Fibroblast of lung (primary cell): ENCODE measurements at regions not wholly inside any gene's neighbourhood (a gene's known extent, or its start where the extent isn't known, plus 50 kb on each side); places are given as distances from the start of the nearest gene placed in this dataset.

Source experiments
- DNase-seq, 2 donors: peaks; one replicate each; pipeline versions ENCODE4 v3.0.0 to v3.0.0-alpha.2; 2010; ENCODE audit warnings: low read depth in 2 of 2
- H2AFZ ChIP-seq: 2 replicates; pipeline ENCODE4 v1.5.1; 2012; ENCODE audit warnings: low read length, control low read depth, inconsistent platforms
- H3K27ac ChIP-seq: 2 replicates; pipeline ENCODE4 v1.5.1; 2011; ENCODE audit warnings: low read length, control low read depth; ENCODE audit not compliant: insufficient read depth
- H3K27me3 ChIP-seq: 2 replicates; pipeline ENCODE4 v1.5.1; 2011; ENCODE audit warnings: mild to moderate bottlenecking, low read length; ENCODE audit not compliant: control insufficient read depth, insufficient read depth
- H3K36me3 ChIP-seq: 2 replicates; pipeline ENCODE4 v1.5.1; 2011; ENCODE audit warnings: low read length; ENCODE audit not compliant: control insufficient read depth, insufficient read depth
- H3K4me1 ChIP-seq: 2 replicates; pipeline ENCODE4 v1.5.1; 2011; ENCODE audit warnings: low read length; ENCODE audit not compliant: control insufficient read depth, insufficient read depth; ENCODE audit errors: extremely low read depth
- H3K4me2 ChIP-seq: 2 replicates; pipeline ENCODE4 v1.5.1; 2011; ENCODE audit warnings: low read length, control low read depth; ENCODE audit not compliant: insufficient read depth; ENCODE audit errors: extremely low read depth
- H3K4me3 ChIP-seq, 4 experiments: fragments of 200-600 bp in 1 of 4; sonication (generic) in 1 of 4; replicated peaks in 1 of 4; 2 replicates each; pipeline ENCODE4 v1.5.1; 2011 to 2016; ENCODE audit warnings: low read length in 4 of 4, low read depth in 3 of 4, mild to moderate bottlenecking in 3 of 4, control low read depth in 2 of 4, inconsistent platforms in 1 of 4, mixed read lengths in 1 of 4; ENCODE audit not compliant: insufficient read depth in 1 of 4; ENCODE audit errors: control extremely low read depth in 1 of 4
- H3K79me2 ChIP-seq: 2 replicates; pipeline ENCODE4 v1.5.1; 2012; ENCODE audit warnings: mild to moderate bottlenecking, low read length, inconsistent platforms; ENCODE audit not compliant: control insufficient read depth, insufficient read depth
- H3K9ac ChIP-seq: 2 replicates; pipeline ENCODE4 v1.5.1; 2011; ENCODE audit warnings: mild to moderate bottlenecking, low read length, control low read depth; ENCODE audit not compliant: insufficient read depth
- H3K9me3 ChIP-seq: 2 replicates; pipeline ENCODE4 v1.5.1; 2012; ENCODE audit warnings: low read depth, low read length; ENCODE audit not compliant: control insufficient read depth, insufficient read depth
- H4K20me1 ChIP-seq: 2 replicates; pipeline ENCODE4 v1.5.1; 2011; ENCODE audit warnings: low read length; ENCODE audit not compliant: control insufficient read depth, insufficient read depth; ENCODE audit errors: extremely low read depth
- CTCF ChIP-seq, 2 donors: IDR thresholded peaks in 1 of 2; conservative IDR thresholded peaks in 1 of 2; 1 replicate in 1 of 2; 2 replicates in 1 of 2; pipeline ENCODE4 v1.5.1; 2011 to 2012; ENCODE audit warnings: low read length in 2 of 2, control low read depth in 1 of 2, inconsistent platforms in 1 of 2, low read depth in 1 of 2, mild to moderate bottlenecking in 1 of 2
- EZH2 ChIP-seq: IDR thresholded peaks from 2 replicates; pipeline ENCODE4 v1.5.1; 2012; ENCODE audit warnings: low read length, control low read depth, mild to moderate bottlenecking; ENCODE audit errors: missing control alignments

DNA sequence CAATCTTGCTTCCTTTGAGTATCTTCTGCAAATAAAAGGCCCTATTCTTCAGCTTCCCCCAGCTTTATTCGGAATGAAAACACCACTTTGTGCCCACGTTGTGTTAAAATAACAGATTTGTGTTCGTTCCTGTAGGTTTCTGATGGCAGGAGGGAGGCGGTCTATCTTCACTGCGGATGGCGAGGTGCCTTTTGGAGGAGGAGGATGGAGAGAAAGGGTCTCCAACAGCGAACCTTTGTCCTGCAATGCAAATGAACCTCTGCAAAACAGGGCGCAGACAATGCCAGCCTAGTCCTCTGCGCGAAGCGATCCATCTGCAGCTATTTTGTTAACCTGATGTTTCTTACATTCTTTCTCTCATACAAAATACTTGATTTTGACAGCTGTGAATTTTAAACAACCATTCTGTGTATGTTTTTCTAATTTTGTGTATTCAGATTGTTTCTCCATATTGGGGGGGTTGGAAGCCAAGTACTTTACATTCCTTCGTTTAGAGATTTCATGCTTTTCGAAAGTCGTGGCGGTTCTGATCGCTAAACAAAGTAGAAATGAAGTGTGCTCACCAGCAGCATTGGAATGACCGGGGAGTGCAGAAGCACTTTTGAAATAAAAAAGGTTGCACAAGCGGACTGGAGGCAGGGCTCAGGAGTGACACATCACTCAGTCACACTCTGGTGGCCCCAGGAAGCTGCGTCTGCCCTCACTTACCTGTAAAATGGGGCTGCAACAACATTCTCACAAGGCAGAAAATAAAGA, 279.0 kb upstream of the IRX5 start:
- no peak overlapping the region for H3K4me2 ChIP-seq
- H3K9ac ChIP-seq = no peak overlapping the region

DNA sequence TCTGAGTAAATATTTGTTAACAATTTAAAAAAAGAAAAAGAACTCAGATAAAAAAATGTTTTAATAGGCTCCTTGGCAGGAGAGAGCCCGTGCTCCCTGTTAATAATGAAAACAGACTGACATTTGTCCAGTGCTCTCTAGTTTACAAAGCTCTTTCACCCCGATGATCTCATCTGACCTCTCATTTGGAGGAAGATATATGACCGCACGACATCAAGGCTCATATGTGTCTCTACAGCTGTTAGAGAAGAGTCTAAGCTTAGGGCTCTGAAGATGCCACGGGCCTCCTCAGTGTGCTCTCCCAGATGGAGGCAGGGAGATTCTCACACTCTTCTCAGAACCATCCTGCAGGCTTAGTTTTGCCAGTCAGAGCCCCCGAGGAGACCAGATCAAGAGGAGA, 280.8 kb upstream of the IRX5 start:
- no peaks in the 10 kb centered on the region for H3K4me1 ChIP-seq
- no peaks in the 10 kb centered on the region for H4K20me1 ChIP-seq
- no peak overlapping the region for H3K9ac ChIP-seq
- no peaks in the 10 kb centered on the region for H3K36me3 ChIP-seq
- H3K9me3 ChIP-seq = no peaks in the 10 kb centered on the region
- no peak for DNase-seq
- TF ChIP-seq CTCF (conservative IDR thresholded peaks at IDR 0.05 in 1 of 2, IDR thresholded peaks at IDR 0.05 in 1 of 2; ENCODE audit: low read depth in 1 of 2, low read length in 2 of 2) (no peak), EZH2 (no peak)
- H2AFZ ChIP-seq = no peak overlapping the region
- H3K4me3 ChIP-seq = no peak overlapping the region
- no peaks in the 10 kb centered on the region for H3K79me2 ChIP-seq
- no peak overlapping the region for H3K27ac ChIP-seq
- no peak overlapping the region for H3K4me2 ChIP-seq
- H3K27me3 ChIP-seq = no peaks in the 10 kb centered on the region

More for the DNA sequence above, 279.0 kb upstream of the IRX5 start:
- Histone ChIP-seq H3K9me3 (no peaks in the 10 kb centered on the region), H2AFZ (no peak overlapping the region), H3K36me3 (no peaks in the 10 kb centered on the region), H3K27ac (no peak overlapping the region), H3K4me1 (no peaks in the 10 kb centered on the region), H3K27me3 (no peaks in the 10 kb centered on the region), H4K20me1 (no peaks in the 10 kb centered on the region), H3K4me3 (no peak overlapping the region), H3K79me2 (no peaks in the 10 kb centered on the region)
- DNase-seq = peak in 1 of 2 donors; percentile 23
- TF ChIP-seq EZH2 = no peak
- no peak for TF ChIP-seq CTCF (conservative IDR thresholded peaks at IDR 0.05 in 1 of 2, IDR thresholded peaks at IDR 0.05 in 1 of 2; ENCODE audit: low read depth in 1 of 2, low read length in 2 of 2)

GRCh38 chr16:54648575-54648974, 282.1 kb upstream of the IRX5 start:
- H3K27ac ChIP-seq = no peak overlapping the region
- H3K27me3 ChIP-seq = no peaks in the 10 kb centered on the region
- TF ChIP-seq EZH2 = no peak
- no peak for TF ChIP-seq CTCF (conservative IDR thresholded peaks at IDR 0.05 in 1 of 2, IDR thresholded peaks at IDR 0.05 in 1 of 2; ENCODE audit: low read depth in 1 of 2, low read length in 2 of 2)
- no peaks in the 10 kb centered on the region for H3K79me2 ChIP-seq
- no peaks in the 10 kb centered on the region for H3K9me3 ChIP-seq
- no peak overlapping the region for H3K4me2 ChIP-seq
- H4K20me1 ChIP-seq = no peaks in the 10 kb centered on the region
- no peak overlapping the region for H3K9ac ChIP-seq
- DNase-seq = peak in 1 of 2 donors; percentile 23
- H3K36me3 ChIP-seq = no peaks in the 10 kb centered on the region
- no peaks in the 10 kb centered on the region for H3K4me1 ChIP-seq
- no peak overlapping the region for H2AFZ ChIP-seq
- no peak overlapping the region for H3K4me3 ChIP-seq
